ENCODE measurements at regions not wholly inside any gene's neighbourhood (a gene's known extent, or its start where the extent isn't known, plus 50 kb on each side); places are given as distances from the start of the nearest gene placed in this dataset.
"Not testable (repeated sequence)": the region's sequence is repeated elsewhere in the genome, so short reads cannot be mapped to it uniquely, and the experiment has no call there.

GRCh38 chr2:234388591-234388990 is 108.3 kb downstream of the ARL4C start:
- intact Hi-C loops (cut with micrococcal nuclease; ENCODE audit: unreplicated experiment) = no loop called here
- H4K20me1 ChIP-seq (ENCODE audit: insufficient read depth, low read length) = no peaks in the 10 kb centered on the region
- H3K36me3 ChIP-seq (ENCODE audit: insufficient read depth, low read length) = no peaks in the 10 kb centered on the region
- H3K79me2 ChIP-seq (ENCODE audit: insufficient read depth, low read depth, low read length) = no peaks in the 10 kb centered on the region
- CTCF ChIA-PET (ENCODE audit: unreplicated experiment) = no interaction called here
- no peaks in the 10 kb centered on the region for H3K9me2 ChIP-seq (ENCODE audit: insufficient read depth, low read length)
- BruUV-seq (replicated peaks) = no TSS peak
- no peak overlapping the region for H3K27ac ChIP-seq (ENCODE audit: low read depth, low read length, poor library complexity, severe bottlenecking)
- DNase-seq (ENCODE audit: low spot score) = no peak
- TF ChIP-seq CTCF (conservative IDR thresholded peaks at IDR 0.05; ENCODE audit: low read length) (no peak), EZH2phosphoT487 (IDR thresholded peaks at IDR 0.05; ENCODE audit: borderline replicate concordance, low read depth, low read length) (no peak)
- no peak overlapping the region for H3K4me3 ChIP-seq (ENCODE audit: low read depth, low read length, poor library complexity, severe bottlenecking)
- POLR2A ChIA-PET = no interaction called here
- no peak overlapping the region for H3K4me2 ChIP-seq (ENCODE audit: low read length)
- no peaks in the 10 kb centered on the region for H3K9me3 ChIP-seq (ENCODE audit: low read length)
- peaks cover 4% of the 10 kb centered on the region for H3K4me1 ChIP-seq (ENCODE audit: insufficient read depth, low read length, poor library complexity, severe bottlenecking)
- no peak overlapping the region for H2AFZ ChIP-seq (ENCODE audit: low read length)

GRCh38 chr2:234386971-234387370 is 109.9 kb downstream of the ARL4C start:
- CTCF ChIA-PET (ENCODE audit: unreplicated experiment) = no interaction called here
- BruUV-seq (replicated peaks) = no TSS peak
- Histone ChIP-seq H3K9me3 (ENCODE audit: low read length) (no peaks in the 10 kb centered on the region), H2AFZ (ENCODE audit: low read length) (no peak overlapping the region), H3K4me1 (ENCODE audit: insufficient read depth, low read length, poor library complexity, severe bottlenecking) (no peaks in the 10 kb centered on the region), H3K9me2 (ENCODE audit: insufficient read depth, low read length) (no peaks in the 10 kb centered on the region), H3K4me3 (ENCODE audit: low read depth, low read length, poor library complexity, severe bottlenecking) (no peak overlapping the region), H3K79me2 (ENCODE audit: insufficient read depth, low read depth, low read length) (no peaks in the 10 kb centered on the region), H3K36me3 (ENCODE audit: insufficient read depth, low read length) (no peaks in the 10 kb centered on the region), H3K4me2 (ENCODE audit: low read length) (no peak overlapping the region), H3K27ac (ENCODE audit: low read depth, low read length, poor library complexity, severe bottlenecking) (no peak overlapping the region), H4K20me1 (ENCODE audit: insufficient read depth, low read length) (no peaks in the 10 kb centered on the region)
- POLR2A ChIA-PET = no interaction called here
- intact Hi-C loops (cut with micrococcal nuclease; ENCODE audit: unreplicated experiment) = no loop called here
- TF ChIP-seq CTCF (conservative IDR thresholded peaks at IDR 0.05; ENCODE audit: low read length) = no peak
- no peak for TF ChIP-seq EZH2phosphoT487 (IDR thresholded peaks at IDR 0.05; ENCODE audit: borderline replicate concordance, low read depth, low read length)
- no peak for DNase-seq (ENCODE audit: low spot score)

- H4K20me1 ChIP-seq (ENCODE audit: insufficient read depth, low read length) = no peaks in the 10 kb centered on the region
- H3K9me3 ChIP-seq (ENCODE audit: low read length) = no peaks in the 10 kb centered on the region
- no TSS peak for BruUV-seq (replicated peaks)
- no peaks in the 10 kb centered on the region for H3K79me2 ChIP-seq (ENCODE audit: insufficient read depth, low read depth, low read length)
- intact Hi-C loops (cut with micrococcal nuclease; ENCODE audit: unreplicated experiment) = no loop called here
- ChIA-PET CTCF (ENCODE audit: unreplicated experiment) (no interaction called here), POLR2A (interaction anchor here (0.6 to 1.1 kb wide), 4 partner anchors 11 to 30 kb away, joined by 3 to 7 read pairs (median 3); no protein-coding TSS in a partner anchor)
- no peaks in the 10 kb centered on the region for H3K9me2 ChIP-seq (ENCODE audit: insufficient read depth, low read length)
- no peaks in the 10 kb centered on the region for H3K4me1 ChIP-seq (ENCODE audit: insufficient read depth, low read length, poor library complexity, severe bottlenecking)
- H3K27ac ChIP-seq (ENCODE audit: low read depth, low read length, poor library complexity, severe bottlenecking) = no peak overlapping the region
- no peak overlapping the region for H3K4me3 ChIP-seq (ENCODE audit: low read depth, low read length, poor library complexity, severe bottlenecking)
- DNase-seq (ENCODE audit: low spot score) = no peak
- no peak overlapping the region for H3K4me2 ChIP-seq (ENCODE audit: low read length)
- no peak overlapping the region for H2AFZ ChIP-seq (ENCODE audit: low read length)
- TF ChIP-seq CTCF (conservative IDR thresholded peaks at IDR 0.05; ENCODE audit: low read length) = no peak
- TF ChIP-seq EZH2phosphoT487 (IDR thresholded peaks at IDR 0.05; ENCODE audit: borderline replicate concordance, low read depth, low read length) = no peak
- H3K36me3 ChIP-seq (ENCODE audit: insufficient read depth, low read length) = no peaks in the 10 kb centered on the region
Measured at GRCh38 chr2:234382131-234382530, 114.8 kb downstream of the ARL4C start.

GRCh38 chr2:234378958-234379357 is 117.9 kb downstream of the ARL4C start:
- H3K36me3 ChIP-seq (ENCODE audit: insufficient read depth, low read length); intact Hi-C loops (cut with micrococcal nuclease; ENCODE audit: unreplicated experiment); H3K4me2 ChIP-seq (ENCODE audit: low read length); H3K9me2 ChIP-seq (ENCODE audit: insufficient read depth, low read length); H3K4me1 ChIP-seq (ENCODE audit: insufficient read depth, low read length, poor library complexity, severe bottlenecking); H3K4me3 ChIP-seq (ENCODE audit: low read depth, low read length, poor library complexity, severe bottlenecking); H4K20me1 ChIP-seq (ENCODE audit: insufficient read depth, low read length); BruUV-seq (replicated peaks); H3K9me3 ChIP-seq (ENCODE audit: low read length); CTCF ChIA-PET (ENCODE audit: unreplicated experiment); DNase-seq (ENCODE audit: low spot score); H2AFZ ChIP-seq (ENCODE audit: low read length); H3K79me2 ChIP-seq (ENCODE audit: insufficient read depth, low read depth, low read length); H3K27ac ChIP-seq (ENCODE audit: low read depth, low read length, poor library complexity, severe bottlenecking): not testable (repeated sequence)
- POLR2A ChIA-PET = interaction anchor here (0.5 to 1.0 kb wide), 4 partner anchors 10 to 132 kb away, joined by 3 to 4 read pairs (median 4); no protein-coding TSS in a partner anchor
